Breast epithelium (tissue), 3 donors: ENCODE measurements at regions not wholly inside any gene's neighbourhood (a gene's known extent, or its start where the extent isn't known, plus 50 kb on each side); places are given as distances from the start of the nearest gene placed in this dataset.

Experiments
- CTCF ChIP-seq, 3 donors: fragments of 450-650 bp; IDR thresholded peaks; one replicate each; pipeline ENCODE4 v1.5.1; 2016 to 2017; ENCODE audit warnings: antibody characterized with exemption in 3 of 3, mild to moderate bottlenecking in 3 of 3, moderate library complexity in 3 of 3
- POLR2A ChIP-seq: fragments of 450-650 bp; IDR thresholded peaks from one replicate; pipeline ENCODE4 v1.6.1; 2016; ENCODE audit warnings: antibody characterized with exemption, mild to moderate bottlenecking, moderate library complexity
- POLR2AphosphoS5 ChIP-seq, 3 donors: sonication (generic); formaldehyde crosslinking; IDR thresholded peaks; one replicate each; pipeline ENCODE4 v1.6.1; 2017; ENCODE audit warnings: antibody characterized with exemption in 3 of 3

GRCh38 chr6:169997187-169997929 lies 245.9 kb downstream of the ERMARD start:
- no peak for TF ChIP-seq POLR2AphosphoS5 (IDR thresholded peaks at IDR 0.05)
- TF ChIP-seq POLR2A = no peak
- no peak for TF ChIP-seq CTCF (IDR thresholded peaks at IDR 0.05)
